GM23248 (cell line): ENCODE measurements at regions not wholly inside any gene's neighbourhood (a gene's known extent, or its start where the extent isn't known, plus 50 kb on each side); places are given as distances from the start of the nearest gene placed in this dataset.

Experiments
- EZH2 ChIP-seq: fragments of 200-600 bp; sonication (generic); IDR thresholded peaks from 2 replicates; pipeline ENCODE4 v1.6.1; 2018; ENCODE audit warnings: antibody characterized with exemption, mild to moderate bottlenecking; ENCODE audit not compliant: insufficient read depth, poor library complexity, severe bottlenecking
- EZH2phosphoT487 ChIP-seq: fragments of 200-600 bp; sonication (generic); IDR thresholded peaks from 2 replicates; pipeline ENCODE4 v1.6.1; 2018; ENCODE audit warnings: antibody characterized with exemption, moderate library complexity, mild to moderate bottlenecking, low read depth; ENCODE audit not compliant: insufficient read depth

- TF ChIP-seq EZH2phosphoT487 (no peak), EZH2 (no peak)
Observed at GRCh38 chr2:123614596-123614995, 410.5 kb upstream of the CNTNAP5 start.
